Vagina (tissue), 2 donors: ENCODE measurements at regions not wholly inside any gene's neighbourhood (a gene's known extent, or its start where the extent isn't known, plus 50 kb on each side); places are given as distances from the start of the nearest gene placed in this dataset.

Source experiments
- CTCF ChIP-seq, 3 experiments: fragments of 450-650 bp in 2 of 3; fragments of 200-600 bp in 1 of 3; sonication (generic) in 1 of 3; IDR thresholded peaks; one replicate each; pipeline ENCODE4 v1.5.1; 2017 to 2019; ENCODE audit warnings: antibody characterized with exemption in 3 of 3, mild to moderate bottlenecking in 2 of 3, moderate library complexity in 2 of 3
- POLR2A ChIP-seq, 2 donors: fragments of 450-650 bp; IDR thresholded peaks; one replicate each; pipeline ENCODE4 v1.6.1; 2017; ENCODE audit warnings: antibody characterized with exemption in 2 of 2, mild to moderate bottlenecking in 2 of 2, moderate library complexity in 2 of 2

DNA sequence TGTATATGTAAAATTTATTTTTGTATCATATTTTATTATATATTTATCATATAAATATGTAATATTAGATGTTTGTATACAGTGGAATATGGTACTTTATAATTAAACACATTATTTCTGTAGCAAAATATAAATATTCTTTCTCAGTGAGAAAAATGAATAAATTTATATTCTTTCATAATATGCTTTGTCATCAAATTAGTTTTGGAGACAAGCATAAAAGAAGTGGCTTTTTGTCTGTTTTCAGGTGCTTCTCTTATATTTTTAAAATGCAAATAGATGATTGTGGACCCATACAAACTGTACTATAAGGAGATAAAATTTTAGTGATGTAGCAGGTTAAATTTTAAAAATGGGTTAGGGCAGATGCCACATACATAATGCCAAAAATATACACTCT, 222.4 kb upstream of the CNTN5 start:
- TF ChIP-seq CTCF (IDR thresholded peaks at IDR 0.05) (no peak), POLR2A (IDR thresholded peaks at IDR 0.05) (no peak)
